ENCODE measurements at regions not wholly inside any gene's neighbourhood (a gene's known extent, or its start where the extent isn't known, plus 50 kb on each side); places are given as distances from the start of the nearest gene placed in this dataset.

DNA sequence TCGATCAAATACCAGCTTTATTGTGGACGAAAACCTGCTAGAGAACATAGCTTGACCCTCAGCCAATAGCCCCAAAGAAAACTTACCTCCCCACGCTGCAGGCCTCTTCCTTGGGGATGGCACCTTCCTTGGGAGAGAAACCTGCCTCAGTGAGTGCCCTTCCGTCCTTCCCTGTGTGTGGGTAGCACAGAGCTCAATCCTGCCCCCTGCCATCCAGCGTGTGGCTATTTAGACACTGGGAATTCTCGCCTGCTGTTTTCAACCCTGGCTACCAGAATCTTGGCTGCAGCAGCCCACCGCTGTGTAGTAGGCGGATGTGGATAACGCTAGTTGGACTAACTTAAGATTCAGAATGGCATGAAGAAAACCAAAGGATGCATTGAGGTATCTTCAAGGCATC lies 238.2 kb downstream of the TEX36 start:
- no peaks in the 10 kb centered on the region for H3K27me3 ChIP-seq (replicated peaks; ENCODE audit: control insufficient read depth, insufficient read depth, low read length)
- TF ChIP-seq, protein P1, sequence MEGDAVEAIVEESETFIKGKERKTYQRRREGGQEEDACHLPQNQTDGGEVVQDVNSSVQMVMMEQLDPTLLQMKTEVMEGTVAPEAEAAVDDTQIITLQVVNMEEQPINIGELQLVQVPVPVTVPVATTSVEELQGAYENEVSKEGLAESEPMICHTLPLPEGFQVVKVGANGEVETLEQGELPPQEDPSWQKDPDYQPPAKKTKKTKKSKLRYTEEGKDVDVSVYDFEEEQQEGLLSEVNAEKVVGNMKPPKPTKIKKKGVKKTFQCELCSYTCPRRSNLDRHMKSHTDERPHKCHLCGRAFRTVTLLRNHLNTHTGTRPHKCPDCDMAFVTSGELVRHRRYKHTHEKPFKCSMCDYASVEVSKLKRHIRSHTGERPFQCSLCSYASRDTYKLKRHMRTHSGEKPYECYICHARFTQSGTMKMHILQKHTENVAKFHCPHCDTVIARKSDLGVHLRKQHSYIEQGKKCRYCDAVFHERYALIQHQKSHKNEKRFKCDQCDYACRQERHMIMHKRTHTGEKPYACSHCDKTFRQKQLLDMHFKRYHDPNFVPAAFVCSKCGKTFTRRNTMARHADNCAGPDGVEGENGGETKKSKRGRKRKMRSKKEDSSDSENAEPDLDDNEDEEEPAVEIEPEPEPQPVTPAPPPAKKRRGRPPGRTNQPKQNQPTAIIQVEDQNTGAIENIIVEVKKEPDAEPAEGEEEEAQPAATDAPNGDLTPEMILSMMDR (IDR thresholded peaks at IDR 0.05; ENCODE audit: insufficient read depth, low read length, poor library complexity, severe bottlenecking), result no peak
- no peaks in the 10 kb centered on the region for H3K36me3 ChIP-seq (ENCODE audit: control insufficient read depth, insufficient read depth, low read length)
- no peak for DNase-seq (ENCODE audit: extremely low read depth, insufficient read length)
- H3K4me3 ChIP-seq (replicated peaks; ENCODE audit: low read depth, low read length), result no peak overlapping the region

DNA sequence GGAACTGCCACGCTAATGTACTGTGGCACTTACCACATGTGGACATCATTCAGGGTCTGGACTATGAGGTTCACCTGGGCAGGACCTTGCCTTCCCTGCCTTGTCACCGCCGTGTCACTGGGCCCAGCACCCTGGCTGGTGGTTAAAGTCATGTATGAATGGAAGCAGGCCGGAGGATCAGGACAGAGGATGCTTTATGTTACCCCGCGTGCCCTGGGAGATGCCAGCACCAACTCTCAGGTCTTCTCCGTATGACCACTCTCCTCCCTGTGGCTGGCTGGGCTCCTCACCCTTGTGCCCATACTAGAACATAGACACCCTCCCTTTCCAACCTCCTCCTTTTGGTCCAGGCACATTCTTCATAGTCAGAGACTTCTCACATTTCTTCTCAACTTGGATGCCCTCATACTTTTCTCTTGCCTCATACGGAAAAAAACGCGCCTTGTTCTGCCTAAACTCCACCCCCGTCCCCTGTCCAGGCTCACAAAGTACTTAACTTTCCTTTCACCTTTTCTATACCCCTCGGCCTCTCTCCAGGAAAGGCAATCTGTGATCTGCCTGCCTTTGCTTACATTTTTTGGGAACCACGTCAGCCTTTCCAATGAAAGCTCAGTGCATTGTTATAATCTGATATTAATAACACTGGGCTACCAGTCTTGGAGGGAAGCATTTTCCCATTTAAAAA lies 240.0 kb downstream of the TEX36 start:
- no peak overlapping the region for H3K4me3 ChIP-seq (replicated peaks; ENCODE audit: low read depth, low read length)
- H3K36me3 ChIP-seq (ENCODE audit: control insufficient read depth, insufficient read depth, low read length), result no peaks in the 10 kb centered on the region
- H3K27me3 ChIP-seq (replicated peaks; ENCODE audit: control insufficient read depth, insufficient read depth, low read length), result no peaks in the 10 kb centered on the region
- TF ChIP-seq, protein P1 (IDR thresholded peaks at IDR 0.05; ENCODE audit: insufficient read depth, low read length, poor library complexity, severe bottlenecking), result no peak
- DNase-seq (ENCODE audit: extremely low read depth, insufficient read length), result no peak

DNA sequence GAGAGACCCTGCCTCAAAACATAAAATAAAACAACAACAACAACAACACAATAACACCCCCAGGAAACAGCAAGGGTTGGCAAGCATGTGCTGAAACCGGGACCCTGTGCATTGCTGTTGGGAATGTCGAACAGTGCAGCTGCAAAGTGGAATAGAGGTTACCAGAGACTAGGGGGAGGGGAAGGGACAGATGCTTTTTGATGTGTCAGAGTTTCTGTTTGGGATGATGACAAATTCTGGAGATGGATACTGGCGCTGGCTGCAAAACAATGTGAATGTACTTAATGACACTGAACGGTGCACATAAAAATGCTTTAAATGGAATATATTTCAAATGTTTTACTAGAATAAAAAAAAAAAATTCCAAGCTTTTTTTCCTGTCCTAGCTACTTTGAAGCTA lies 241.8 kb downstream of the TEX36 start:
- Histone ChIP-seq H3K27me3 (replicated peaks; ENCODE audit: control insufficient read depth, insufficient read depth, low read length) (no peaks in the 10 kb centered on the region), H3K36me3 (ENCODE audit: control insufficient read depth, insufficient read depth, low read length) (no peaks in the 10 kb centered on the region), H3K4me3 (replicated peaks; ENCODE audit: low read depth, low read length) (no peak overlapping the region)
- DNase-seq (ENCODE audit: extremely low read depth, insufficient read length), result no peak
- TF ChIP-seq, protein P1 (IDR thresholded peaks at IDR 0.05; ENCODE audit: insufficient read depth, low read length, poor library complexity, severe bottlenecking), result no peak

DNA sequence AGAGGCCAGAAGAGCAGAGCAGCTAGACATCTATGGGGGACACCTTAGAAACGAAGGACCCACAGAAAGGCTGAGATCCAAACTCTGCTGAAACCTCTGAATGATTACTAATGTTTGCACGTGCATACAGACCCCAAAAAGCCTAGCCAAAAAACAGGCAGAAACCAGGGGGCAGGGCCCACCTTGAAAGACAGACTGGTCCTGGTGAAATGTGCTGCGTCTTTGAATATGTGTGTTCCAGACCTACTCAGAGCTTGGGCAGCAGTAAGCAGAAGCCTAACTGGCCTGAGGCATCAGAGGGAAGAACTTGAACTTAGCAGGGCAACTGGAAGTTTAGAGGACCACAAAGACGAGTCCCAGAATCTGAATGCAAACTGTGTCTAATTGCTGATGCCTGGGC lies 251.8 kb downstream of the TEX36 start:
- H3K27me3 ChIP-seq (replicated peaks; ENCODE audit: control insufficient read depth, insufficient read depth, low read length), result no peaks in the 10 kb centered on the region
- H3K36me3 ChIP-seq (ENCODE audit: control insufficient read depth, insufficient read depth, low read length), result no peaks in the 10 kb centered on the region
- TF ChIP-seq, protein P1 (IDR thresholded peaks at IDR 0.05; ENCODE audit: insufficient read depth, low read length, poor library complexity, severe bottlenecking), result no peak
- no peak overlapping the region for H3K4me3 ChIP-seq (replicated peaks; ENCODE audit: low read depth, low read length)
- DNase-seq (ENCODE audit: extremely low read depth, insufficient read length), result no peak

DNA sequence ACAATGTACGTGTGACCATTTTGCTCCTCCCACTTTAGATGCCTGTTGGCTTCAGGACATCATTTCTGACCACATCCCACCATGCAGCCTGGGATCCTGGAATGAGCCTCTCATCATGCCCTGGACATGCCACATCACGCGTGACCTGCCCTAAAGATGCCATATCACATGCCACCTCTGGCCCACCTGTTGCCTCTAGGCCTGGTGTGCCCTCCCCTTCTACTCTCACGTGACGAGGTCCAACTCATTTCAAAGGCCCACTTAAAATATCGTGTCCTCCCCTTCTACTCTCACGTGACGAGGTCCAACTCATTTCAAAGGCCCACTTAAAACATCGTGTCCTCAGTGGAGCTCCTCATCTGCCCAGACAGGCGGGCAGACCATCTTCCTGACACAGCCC lies 254.9 kb downstream of the TEX36 start:
- no peaks in the 10 kb centered on the region for H3K36me3 ChIP-seq (ENCODE audit: control insufficient read depth, insufficient read depth, low read length)
- no peak overlapping the region for H3K4me3 ChIP-seq (replicated peaks; ENCODE audit: low read depth, low read length)
- DNase-seq (ENCODE audit: extremely low read depth, insufficient read length), result no peak

More for the DNA sequence above, 254.9 kb downstream of the TEX36 start:
- H3K27me3 ChIP-seq (replicated peaks; ENCODE audit: control insufficient read depth, insufficient read depth, low read length), result no peaks in the 10 kb centered on the region; the same call in 1 of the 2 replicates
- TF ChIP-seq, protein P1 (IDR thresholded peaks at IDR 0.05; ENCODE audit: insufficient read depth, low read length, poor library complexity, severe bottlenecking), result no peak
